Fibroblast of lung (primary cell): ENCODE measurements at regions not wholly inside any gene's neighbourhood (a gene's known extent, or its start where the extent isn't known, plus 50 kb on each side); places are given as distances from the start of the nearest gene placed in this dataset.

ENCODE experiments used
- EZH2 ChIP-seq: IDR thresholded peaks from 2 replicates; pipeline ENCODE4 v1.5.1; 2012; ENCODE audit warnings: low read length, control low read depth, mild to moderate bottlenecking; ENCODE audit errors: missing control alignments
- TF ChIP-seq, protein P1 (sequence below), 2 donors: IDR thresholded peaks in 1 of 2; conservative IDR thresholded peaks in 1 of 2; 1 replicate in 1 of 2; 2 replicates in 1 of 2; pipeline ENCODE4 v1.5.1; 2011 to 2012; ENCODE audit warnings: low read length in 2 of 2, control low read depth in 1 of 2, inconsistent platforms in 1 of 2, low read depth in 1 of 2, mild to moderate bottlenecking in 1 of 2

- TF ChIP-seq, protein P1, sequence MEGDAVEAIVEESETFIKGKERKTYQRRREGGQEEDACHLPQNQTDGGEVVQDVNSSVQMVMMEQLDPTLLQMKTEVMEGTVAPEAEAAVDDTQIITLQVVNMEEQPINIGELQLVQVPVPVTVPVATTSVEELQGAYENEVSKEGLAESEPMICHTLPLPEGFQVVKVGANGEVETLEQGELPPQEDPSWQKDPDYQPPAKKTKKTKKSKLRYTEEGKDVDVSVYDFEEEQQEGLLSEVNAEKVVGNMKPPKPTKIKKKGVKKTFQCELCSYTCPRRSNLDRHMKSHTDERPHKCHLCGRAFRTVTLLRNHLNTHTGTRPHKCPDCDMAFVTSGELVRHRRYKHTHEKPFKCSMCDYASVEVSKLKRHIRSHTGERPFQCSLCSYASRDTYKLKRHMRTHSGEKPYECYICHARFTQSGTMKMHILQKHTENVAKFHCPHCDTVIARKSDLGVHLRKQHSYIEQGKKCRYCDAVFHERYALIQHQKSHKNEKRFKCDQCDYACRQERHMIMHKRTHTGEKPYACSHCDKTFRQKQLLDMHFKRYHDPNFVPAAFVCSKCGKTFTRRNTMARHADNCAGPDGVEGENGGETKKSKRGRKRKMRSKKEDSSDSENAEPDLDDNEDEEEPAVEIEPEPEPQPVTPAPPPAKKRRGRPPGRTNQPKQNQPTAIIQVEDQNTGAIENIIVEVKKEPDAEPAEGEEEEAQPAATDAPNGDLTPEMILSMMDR (conservative IDR thresholded peaks at IDR 0.05 in 1 of 2, IDR thresholded peaks at IDR 0.05 in 1 of 2; ENCODE audit: low read depth in 1 of 2, low read length in 2 of 2) = no peak
- TF ChIP-seq EZH2 = no peak
Measured at GRCh38 chr16:17776465-17776864, 305.7 kb upstream of the XYLT1 start.
